Endothelial cell of umbilical vein (primary cell): ENCODE measurements at regions not wholly inside any gene's neighbourhood (a gene's known extent, or its start where the extent isn't known, plus 50 kb on each side); places are given as distances from the start of the nearest gene placed in this dataset.

Experiments used
- BruUV-seq: library from RNA; stranded (reverse); fragments of 400-500 nt; replicated peaks from 2 replicates; lab custom pipeline; 2021; lab: Mats Ljungman, UMichigan
- CTCF ChIA-PET: fragments of 300-600, 350-600 bp; sonication (Branson Sonifier 250); formaldehyde crosslinking; loops from one replicate; lab custom pipeline; 2021; ENCODE audit warnings: antibody characterized with exemption, inconsistent platforms; lab: Charles Lee
- POLR2A ChIA-PET: fragments of 300-600, 350-600 bp; sonication (Branson Sonifier 250); formaldehyde crosslinking; loops from one replicate; lab custom pipeline; 2021; ENCODE audit warnings: antibody characterized with exemption, inconsistent platforms; lab: Charles Lee
- DNase-seq: peaks from one replicate; pipeline ENCODE4 v3.0.0-alpha.2; 2011; ENCODE audit warnings: low read depth, low spot score
- FAIRE-seq: peaks from 2 replicates; lab custom pipeline; 2011; peaks lifted over from hg19 to GRCh38; lab: Jason Lieb, UNC
- H2AFZ ChIP-seq: 2 replicates; pipeline ENCODE4 v1.6.0; 2012; ENCODE audit warnings: low read depth, low read length, control low read depth, inconsistent platforms
- H3K27ac ChIP-seq: 2 replicates; pipeline ENCODE4 v1.5.1; 2011; ENCODE audit warnings: low read depth, mild to moderate bottlenecking, control low read depth, low read length, moderate library complexity; ENCODE audit not compliant: insufficient read depth
- H3K27me3 ChIP-seq, 2 experiments: 2 replicates each; pipeline versions ENCODE4 v1.6.0 to v1.6.1; 2011; ENCODE audit warnings: low read length in 2 of 2, mixed read lengths in 1 of 2; ENCODE audit not compliant: control insufficient read depth in 2 of 2, insufficient read depth in 2 of 2
- H3K36me3 ChIP-seq, 2 experiments: 2 replicates in 1 of 2; 3 replicates in 1 of 2; pipeline ENCODE4 v1.5.1; 2011; ENCODE audit warnings: low read length in 2 of 2, mild to moderate bottlenecking in 1 of 2, moderate library complexity in 1 of 2; ENCODE audit not compliant: control insufficient read depth in 2 of 2, insufficient read depth in 2 of 2; ENCODE audit errors: extremely low read depth in 1 of 2
- H3K4me1 ChIP-seq: 3 replicates; pipeline ENCODE4 v1.5.1; 2011; ENCODE audit warnings: mild to moderate bottlenecking, low read length; ENCODE audit not compliant: control insufficient read depth, insufficient read depth; ENCODE audit errors: extremely low read depth
- H3K4me2 ChIP-seq: 2 replicates; pipeline ENCODE4 v1.6.1; 2011; ENCODE audit warnings: low read length, control low read depth, mixed read lengths; ENCODE audit not compliant: insufficient read depth
- H3K4me3 ChIP-seq, 3 experiments: fragments of 200-600 bp in 1 of 3; sonication (generic), shearing (Covaris generic) in 1 of 3; replicated peaks in 1 of 3; 2 replicates each; pipeline ENCODE4 v1.5.1; 2011 to 2016; ENCODE audit warnings: control low read depth in 3 of 3, low read length in 3 of 3, mild to moderate bottlenecking in 2 of 3, inconsistent platforms in 1 of 3, low read depth in 1 of 3, moderate library complexity in 1 of 3; ENCODE audit not compliant: insufficient read depth in 1 of 3
- H3K79me2 ChIP-seq: 2 replicates; pipeline ENCODE4 v1.6.0; 2012; ENCODE audit warnings: low read length, inconsistent platforms; ENCODE audit not compliant: control insufficient read depth, insufficient read depth
- H3K9ac ChIP-seq: replicated peaks from 2 replicates; pipeline ENCODE3; 2011; ENCODE audit warnings: low read length, control low read depth; ENCODE audit not compliant: insufficient read depth; ENCODE audit errors: extremely low read depth
- H3K9me1 ChIP-seq: replicated peaks from 3 replicates; pipeline ENCODE4 v1.6.0; 2011; ENCODE audit warnings: mild to moderate bottlenecking, low read length; ENCODE audit not compliant: control insufficient read depth, insufficient read depth; ENCODE audit errors: extremely low read depth
- H3K9me3 ChIP-seq: replicated peaks from 2 replicates; pipeline ENCODE4 v1.5.1; 2012; ENCODE audit warnings: low read length, inconsistent platforms; ENCODE audit not compliant: control insufficient read depth, insufficient read depth
- H4K20me1 ChIP-seq: replicated peaks from 2 replicates; pipeline ENCODE3; 2011; ENCODE audit warnings: mild to moderate bottlenecking, low read length; ENCODE audit not compliant: control insufficient read depth, insufficient read depth; ENCODE audit errors: extremely low read depth
- EZH2 ChIP-seq: IDR thresholded peaks from 2 replicates; pipeline ENCODE4 v1.6.1; 2012; ENCODE audit warnings: borderline replicate concordance, low read depth, mild to moderate bottlenecking, moderate library complexity, low read length, inconsistent platforms; ENCODE audit not compliant: severe bottlenecking
- FOS ChIP-seq: IDR thresholded peaks from 2 replicates; pipeline ENCODE4 v1.6.1; 2011; ENCODE audit warnings: mild to moderate bottlenecking, low read length, moderate library complexity, borderline replicate concordance; ENCODE audit not compliant: insufficient read depth
- GATA2 ChIP-seq: IDR thresholded peaks from 2 replicates; pipeline ENCODE4 v1.7.0; 2011; ENCODE audit warnings: low read depth, mild to moderate bottlenecking, moderate library complexity, mixed read lengths, low read length; ENCODE audit not compliant: insufficient read length, insufficient read depth
- JUN ChIP-seq: IDR thresholded peaks from 2 replicates; pipeline ENCODE4 v1.6.1; 2011; ENCODE audit warnings: borderline replicate concordance, low read depth; ENCODE audit not compliant: insufficient read length, insufficient read depth
- MAX ChIP-seq: IDR thresholded peaks from 2 replicates; pipeline ENCODE4 v1.6.1; 2011; ENCODE audit not compliant: insufficient read depth, insufficient read length
- MYC ChIP-seq: IDR thresholded peaks from one replicate; pipeline ENCODE4 v1.6.1; 2011; ENCODE audit warnings: mild to moderate bottlenecking, low read depth, low read length
- POLR2A ChIP-seq: IDR thresholded peaks from 2 replicates; pipeline ENCODE4 v1.6.1; 2012; ENCODE audit warnings: low read depth, mild to moderate bottlenecking, control low read depth, low read length
- POLR2AphosphoS5 ChIP-seq: IDR thresholded peaks from 2 replicates; pipeline ENCODE4 v1.6.1; 2012; ENCODE audit warnings: low read depth, mild to moderate bottlenecking, control low read depth, low read length, moderate library complexity; ENCODE audit not compliant: insufficient read depth
- dilution Hi-C: fragments of 300-500 bp; cut with MboI; formaldehyde crosslinking; loops from one replicate; pipeline ENCODE4 v1.15.0; 2019; ENCODE audit warnings: low sequenced_read_pairs; ENCODE audit not compliant: extremely low pct_ligation_motif_present
- intact Hi-C: fragments of 100-400 bp; cut with micrococcal nuclease; formaldehyde crosslinking; loops from one replicate; pipeline ENCODE4 v1.10.0; 2022
- TF ChIP-seq, protein P1 (sequence below), 2 donors: IDR thresholded peaks; 1 replicate in 1 of 2; 2 replicates in 1 of 2; pipeline ENCODE4 v1.5.1; 2011; ENCODE audit warnings: low read length in 2 of 2, mild to moderate bottlenecking in 2 of 2, moderate library complexity in 2 of 2, control low read depth in 1 of 2, inconsistent platforms in 1 of 2, low read depth in 1 of 2; ENCODE audit not compliant: insufficient read depth in 1 of 2; ENCODE audit errors: extremely low read depth in 1 of 2

DNA sequence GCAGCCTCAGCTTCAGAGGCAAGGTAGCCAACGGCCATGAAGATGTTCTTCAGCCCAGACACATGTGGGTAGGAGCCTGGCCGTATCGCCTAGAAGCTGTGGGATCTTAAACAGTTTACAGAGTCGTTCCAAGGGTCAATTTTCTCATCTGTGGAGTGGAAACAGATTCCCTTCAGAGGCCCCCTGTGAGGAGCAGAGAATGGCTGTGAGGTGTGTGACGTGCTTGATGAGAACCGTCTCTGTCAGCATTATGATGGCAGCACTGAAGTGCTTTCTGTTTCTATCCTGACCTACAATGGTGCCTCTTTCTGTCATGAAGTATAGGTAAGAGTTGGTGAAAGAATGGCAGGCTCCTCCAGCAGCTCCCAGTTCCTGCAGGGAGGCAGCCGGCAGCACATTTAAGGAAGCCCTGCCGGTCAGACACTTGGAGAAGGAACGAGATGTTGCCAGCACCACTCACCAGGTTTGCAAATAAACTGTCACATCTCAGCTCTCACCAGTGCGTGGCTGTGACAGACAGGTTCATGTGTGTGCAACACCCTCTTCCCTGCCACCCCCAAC is 277.3 kb downstream of the FOXO1 start:
- no peak for FAIRE-seq
- Histone ChIP-seq H3K27me3 (no peaks in the 10 kb centered on the region), H2AFZ (no peak overlapping the region), H3K9me3 (no peaks in the 10 kb centered on the region), H3K27ac (no peak overlapping the region), H3K4me3 (no peak overlapping the region), H3K9me1 (no peaks in the 10 kb centered on the region), H3K4me1 (no peaks in the 10 kb centered on the region), H3K36me3 (no peaks in the 10 kb centered on the region), H3K4me2 (no peak overlapping the region), H3K9ac (no peak overlapping the region), H3K79me2 (no peaks in the 10 kb centered on the region), H4K20me1 (no peaks in the 10 kb centered on the region)
- dilution Hi-C loops = no loop called here
- no TSS peak for BruUV-seq
- no peak for DNase-seq
- ChIA-PET POLR2A (no interaction called here), CTCF (no interaction called here)
- intact Hi-C loops = no loop called here
- no peak for TF ChIP-seq POLR2A
- no peak for TF ChIP-seq JUN
- no peak for TF ChIP-seq MYC
- TF ChIP-seq MAX = no peak
- TF ChIP-seq, protein P1, sequence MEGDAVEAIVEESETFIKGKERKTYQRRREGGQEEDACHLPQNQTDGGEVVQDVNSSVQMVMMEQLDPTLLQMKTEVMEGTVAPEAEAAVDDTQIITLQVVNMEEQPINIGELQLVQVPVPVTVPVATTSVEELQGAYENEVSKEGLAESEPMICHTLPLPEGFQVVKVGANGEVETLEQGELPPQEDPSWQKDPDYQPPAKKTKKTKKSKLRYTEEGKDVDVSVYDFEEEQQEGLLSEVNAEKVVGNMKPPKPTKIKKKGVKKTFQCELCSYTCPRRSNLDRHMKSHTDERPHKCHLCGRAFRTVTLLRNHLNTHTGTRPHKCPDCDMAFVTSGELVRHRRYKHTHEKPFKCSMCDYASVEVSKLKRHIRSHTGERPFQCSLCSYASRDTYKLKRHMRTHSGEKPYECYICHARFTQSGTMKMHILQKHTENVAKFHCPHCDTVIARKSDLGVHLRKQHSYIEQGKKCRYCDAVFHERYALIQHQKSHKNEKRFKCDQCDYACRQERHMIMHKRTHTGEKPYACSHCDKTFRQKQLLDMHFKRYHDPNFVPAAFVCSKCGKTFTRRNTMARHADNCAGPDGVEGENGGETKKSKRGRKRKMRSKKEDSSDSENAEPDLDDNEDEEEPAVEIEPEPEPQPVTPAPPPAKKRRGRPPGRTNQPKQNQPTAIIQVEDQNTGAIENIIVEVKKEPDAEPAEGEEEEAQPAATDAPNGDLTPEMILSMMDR (IDR thresholded peaks at IDR 0.05; ENCODE audit: extremely low read depth in 1 of 2, insufficient read depth in 1 of 2, low read depth in 1 of 2, low read length in 2 of 2) = no peak
- TF ChIP-seq POLR2AphosphoS5 = no peak
- TF ChIP-seq EZH2 = no peak
- no peak for TF ChIP-seq FOS
- no peak for TF ChIP-seq GATA2
